HG03060 (cell line): ENCODE measurements at regions not wholly inside any gene's neighbourhood (a gene's known extent, or its start where the extent isn't known, plus 50 kb on each side); places are given as distances from the start of the nearest gene placed in this dataset.

Source experiments
- ATAC-seq: cut with Tn5 transposase; IDR thresholded peaks from one replicate; pipeline ENCODE4 v1.9.1; 2021; ENCODE audit warnings: low read depth, moderate number of reproducible peaks; ENCODE audit not compliant: unreplicated experiment

DNA sequence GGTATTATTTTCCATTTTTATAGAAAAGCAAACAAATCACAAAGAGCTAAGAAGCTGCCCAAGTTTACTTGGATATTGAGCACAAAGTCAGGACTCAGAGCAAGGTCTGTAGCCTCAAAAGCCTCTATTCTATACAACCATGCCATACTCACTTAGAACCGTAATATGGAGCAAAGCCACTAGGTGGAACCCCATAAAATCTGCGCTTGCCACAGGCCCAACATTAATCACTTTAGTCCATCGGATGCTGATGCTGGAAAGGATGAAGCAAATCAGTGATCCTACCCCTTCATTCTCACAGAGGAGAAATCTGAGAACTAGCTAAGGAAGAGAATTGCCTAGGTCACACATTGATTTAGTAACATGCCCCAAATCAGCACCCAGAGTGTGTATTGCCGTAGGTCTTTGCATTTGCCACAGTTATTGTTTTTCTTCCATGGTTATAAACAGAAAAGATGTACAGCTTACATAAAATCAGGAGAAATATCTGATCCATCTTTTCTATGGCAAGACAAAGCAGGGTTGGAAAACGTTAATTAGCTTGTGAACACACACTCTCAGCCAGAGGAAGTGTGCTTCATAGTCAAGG is 56.7 kb upstream of the RAB38 start:
- peak; percentile 95 for ATAC-seq

DNA sequence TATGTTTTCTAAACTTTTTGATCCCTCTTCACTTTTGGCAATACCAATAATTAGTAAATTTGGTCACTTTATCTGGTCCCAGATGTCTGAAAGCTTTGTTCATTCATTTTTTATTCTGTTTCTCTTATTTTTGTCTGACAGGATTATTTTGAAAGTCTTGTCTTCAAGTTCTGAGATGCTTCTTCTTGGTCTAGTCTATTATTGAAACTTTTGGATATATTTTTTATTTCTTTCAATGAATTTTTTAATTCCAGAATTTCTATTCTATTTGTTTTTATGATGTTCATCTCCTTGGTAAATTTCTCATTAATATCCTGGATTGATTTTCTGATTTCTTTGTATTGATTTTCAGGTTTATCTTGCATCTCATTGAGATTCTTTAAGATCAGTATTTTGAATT is 54.1 kb upstream of the RAB38 start:
- no peak for ATAC-seq
